ENCODE measurements at regions not wholly inside any gene's neighbourhood (a gene's known extent, or its start where the extent isn't known, plus 50 kb on each side); places are given as distances from the start of the nearest gene placed in this dataset.

DNA sequence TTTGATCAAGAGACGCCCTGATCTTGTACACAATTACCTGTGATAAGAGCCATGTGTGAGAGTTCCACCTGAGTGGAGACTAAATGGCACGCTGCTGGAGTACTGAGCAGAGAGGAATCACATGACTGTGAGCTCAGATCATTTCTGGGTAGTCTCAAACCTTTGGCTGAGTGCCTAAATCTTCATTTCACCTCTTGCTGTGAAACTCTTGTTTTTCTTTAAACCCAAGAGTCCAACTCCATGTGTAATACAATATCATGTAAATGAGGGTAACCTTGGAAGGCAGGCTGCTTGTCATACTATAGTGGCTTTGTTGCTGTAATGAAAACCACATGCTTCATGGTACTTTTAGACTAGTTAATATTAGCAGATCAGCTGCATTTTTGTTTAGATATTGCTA, 156.9 kb downstream of the CAND1 start:
- Histone ChIP-seq H3K27ac (ENCODE audit: low read depth, low read length) (no peak overlapping the region), H3K27me3 (ENCODE audit: insufficient read depth, low read length) (no peaks in the 10 kb centered on the region), H3K4me3 (ENCODE audit: low read length in 2 of 2) (no peak overlapping the region), H3K9me3 (ENCODE audit: control insufficient read depth in 1 of 2, low read length in 2 of 2) (no peaks in the 10 kb centered on the region), H3K36me3 (ENCODE audit: insufficient read depth, low read length) (no peaks in the 10 kb centered on the region), H3K4me1 (ENCODE audit: insufficient read depth, low read length) (peaks cover 6% of the 10 kb centered on the region)
- Mint-ChIP-seq H3K9me3 (peaks cover 0 to 1% (median 0%) of the 10 kb centered on the region in 8 donors), H3K4me3 (no peak overlapping the region), H3K27me3 (peaks cover 0 to 2% of the 10 kb centered on the region in 2 donors), H3K36me3 (no peaks in the 10 kb centered on the region), H3K4me1 (peaks cover 1 to 10% (median 4%) of the 10 kb centered on the region in 4 donors), H3K27ac (no peak overlapping the region)
- DNase-seq, result no peak
- POLR2A ChIA-PET (ENCODE audit: partially characterized antibody), result no interaction called here
- intact Hi-C loops (cut with micrococcal nuclease), result no loop called here
- CTCF ChIA-PET (ENCODE audit: partially characterized antibody), result no interaction called here

DNA sequence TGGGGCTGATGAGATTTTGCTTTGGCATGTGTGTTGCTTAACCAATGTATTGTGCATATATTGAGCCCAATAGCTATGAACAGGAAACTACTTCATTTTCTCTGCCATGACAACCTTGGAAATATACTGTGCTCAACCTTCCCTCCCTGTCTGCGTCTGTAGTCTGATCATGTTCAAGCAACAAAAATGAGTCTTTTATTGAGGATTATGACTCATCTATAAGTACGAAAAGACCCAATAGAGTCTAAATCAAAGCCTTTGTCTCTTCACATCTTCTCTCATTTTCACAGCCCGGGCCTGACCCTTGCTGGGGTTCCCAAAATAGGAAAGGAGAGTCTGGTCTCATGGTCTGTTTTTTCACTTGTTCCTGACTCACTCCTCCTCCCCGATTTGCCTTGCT, 158.2 kb downstream of the CAND1 start:
- intact Hi-C loops (cut with micrococcal nuclease), result no loop called here
- Histone ChIP-seq H3K4me3 (ENCODE audit: low read length in 2 of 2) (no peak overlapping the region), H3K36me3 (ENCODE audit: insufficient read depth, low read length) (no peaks in the 10 kb centered on the region), H3K27ac (ENCODE audit: low read depth, low read length) (no peak overlapping the region), H3K4me1 (ENCODE audit: insufficient read depth, low read length) (peaks cover 6% of the 10 kb centered on the region), H3K27me3 (ENCODE audit: insufficient read depth, low read length) (no peaks in the 10 kb centered on the region), H3K9me3 (ENCODE audit: control insufficient read depth in 1 of 2, low read length in 2 of 2) (no peaks in the 10 kb centered on the region)
- Mint-ChIP-seq H3K9me3 (peaks cover 0 to 1% (median 0%) of the 10 kb centered on the region in 8 donors), H3K4me1 (peaks cover 1 to 10% (median 4%) of the 10 kb centered on the region in 4 donors), H3K27ac (no peak overlapping the region), H3K4me3 (no peak overlapping the region), H3K27me3 (peaks cover 0 to 2% of the 10 kb centered on the region in 2 donors), H3K36me3 (no peaks in the 10 kb centered on the region)
- no peak for DNase-seq
- ChIA-PET POLR2A (ENCODE audit: partially characterized antibody) (no interaction called here), CTCF (ENCODE audit: partially characterized antibody) (no interaction called here)

DNA sequence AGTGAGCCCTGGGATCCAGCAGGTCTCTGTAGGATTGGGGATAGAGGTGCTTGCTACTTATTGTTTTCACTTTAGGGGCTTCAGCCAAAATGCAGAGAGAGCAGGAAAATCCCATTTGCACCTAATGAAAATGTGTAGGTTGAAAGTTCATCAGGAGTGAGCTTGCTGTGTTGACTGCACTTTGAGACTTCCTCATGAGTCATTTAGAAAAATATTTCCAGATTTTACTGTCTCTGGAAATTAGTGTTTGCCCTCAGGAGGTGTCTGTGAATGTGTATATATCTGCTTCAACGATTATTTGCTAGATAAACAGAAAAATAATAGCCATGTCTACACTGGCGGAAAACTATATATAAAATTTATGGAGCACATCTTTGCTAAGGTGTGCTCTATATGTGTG, 159.3 kb downstream of the CAND1 start:
- no peak overlapping the region for H3K4me3 Mint-ChIP-seq
- H3K27ac Mint-ChIP-seq, result no peak overlapping the region
- Histone ChIP-seq H3K9me3 (ENCODE audit: control insufficient read depth in 1 of 2, low read length in 2 of 2) (no peaks in the 10 kb centered on the region), H3K4me3 (ENCODE audit: low read length in 2 of 2) (no peak overlapping the region), H3K27ac (ENCODE audit: low read depth, low read length) (no peak overlapping the region), H3K27me3 (ENCODE audit: insufficient read depth, low read length) (no peaks in the 10 kb centered on the region), H3K36me3 (ENCODE audit: insufficient read depth, low read length) (no peaks in the 10 kb centered on the region), H3K4me1 (ENCODE audit: insufficient read depth, low read length) (peaks cover 6% of the 10 kb centered on the region)
- ChIA-PET CTCF (ENCODE audit: partially characterized antibody) (no interaction called here), POLR2A (ENCODE audit: partially characterized antibody) (no interaction called here)
- no peaks in the 10 kb centered on the region for H3K36me3 Mint-ChIP-seq
- DNase-seq, result no peak
- intact Hi-C loops (cut with micrococcal nuclease), result no loop called here
- peaks cover 1 to 10% (median 4%) of the 10 kb centered on the region in 4 donors for H3K4me1 Mint-ChIP-seq
- H3K27me3 Mint-ChIP-seq, result peaks cover 0 to 2% of the 10 kb centered on the region in 2 donors
- H3K9me3 Mint-ChIP-seq, result peaks cover 0 to 1% (median 0%) of the 10 kb centered on the region in 8 donors

DNA sequence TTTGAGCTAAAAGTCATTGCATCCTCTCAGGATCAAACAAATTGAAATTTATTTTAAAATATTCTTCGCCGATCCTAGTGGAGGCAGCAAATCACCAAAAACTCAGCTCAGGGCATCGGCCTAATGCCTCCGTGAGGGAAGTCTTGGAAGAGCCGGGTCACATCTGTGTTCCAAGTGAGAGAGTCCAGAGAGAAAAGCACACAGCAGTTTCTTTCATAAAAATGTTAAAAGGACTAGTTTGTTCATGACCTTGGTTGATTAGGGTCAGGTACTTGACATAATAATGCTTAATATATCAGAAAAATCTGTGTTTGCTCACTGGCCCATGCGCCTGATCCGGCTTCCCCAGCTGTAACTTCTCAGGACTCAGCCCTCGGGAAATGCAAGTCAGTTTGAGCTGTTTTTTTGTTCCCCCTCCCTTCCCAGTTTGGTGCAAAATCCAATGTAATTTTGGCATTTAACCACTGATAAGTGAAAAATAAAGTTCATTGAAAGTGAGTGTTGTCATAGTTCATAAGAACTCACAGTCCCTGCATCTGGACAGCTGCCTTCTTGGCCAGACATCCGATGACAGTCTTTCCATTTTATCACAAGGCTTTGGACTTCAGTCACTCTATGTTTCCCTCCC, 161.7 kb downstream of the CAND1 start:
- H3K4me1 Mint-ChIP-seq, result peaks cover 1 to 8% (median 4%) of the 10 kb centered on the region in 4 donors

DNA sequence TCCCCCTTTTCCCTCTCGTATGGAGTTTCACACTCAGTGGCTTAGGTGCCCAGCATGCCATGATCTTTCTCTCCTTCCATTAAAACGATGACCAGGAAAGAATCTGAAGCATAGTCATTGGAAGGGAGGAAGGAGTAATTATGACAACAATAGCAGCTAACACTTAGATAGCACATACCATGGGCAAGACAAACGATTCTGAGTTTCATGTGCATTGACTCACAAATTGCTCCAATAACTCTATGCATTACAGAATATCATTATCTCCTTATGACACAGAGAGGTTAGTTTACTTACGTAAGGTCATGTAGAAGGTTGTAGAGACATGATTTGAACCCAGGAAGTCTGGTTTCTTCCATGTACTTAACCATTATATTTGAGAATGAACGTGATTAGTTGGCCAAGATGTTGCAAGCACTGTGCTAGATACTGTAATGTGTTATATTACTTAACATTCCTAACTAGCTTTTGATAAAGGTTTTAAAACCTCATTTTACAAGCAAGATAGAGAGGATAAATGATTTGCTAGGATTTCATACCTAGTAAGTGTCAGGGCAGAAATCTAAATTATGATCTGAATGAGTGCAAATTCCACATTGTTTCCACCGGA, 162.4 kb downstream of the CAND1 start:
- intact Hi-C loops (cut with micrococcal nuclease), result no loop called here
- H3K27me3 Mint-ChIP-seq, result peaks cover 0 to 2% of the 10 kb centered on the region in 2 donors
- no peak overlapping the region for H3K4me3 ChIP-seq (ENCODE audit: low read length in 2 of 2)
- peaks cover 0 to 2% (median under 1%) of the 10 kb centered on the region in 4 donors for H3K4me1 Mint-ChIP-seq
- H3K36me3 ChIP-seq (ENCODE audit: insufficient read depth, low read length), result no peaks in the 10 kb centered on the region
- CTCF ChIA-PET (ENCODE audit: partially characterized antibody), result interaction anchor here (0.5 to 1.6 kb wide), 2 partner anchors 9 to 75 kb away, joined by 3 to 9 read pairs; no protein-coding TSS in a partner anchor
- POLR2A ChIA-PET (ENCODE audit: partially characterized antibody), result no interaction called here
- H3K27ac ChIP-seq (ENCODE audit: low read depth, low read length), result no peak overlapping the region
- no peaks in the 10 kb centered on the region for H3K9me3 Mint-ChIP-seq
- peaks cover under 1% of the 10 kb centered on the region for H3K4me1 ChIP-seq (ENCODE audit: insufficient read depth, low read length)
- no peak overlapping the region for H3K4me3 Mint-ChIP-seq
- H3K9me3 ChIP-seq (ENCODE audit: control insufficient read depth in 1 of 2, low read length in 2 of 2), result no peaks in the 10 kb centered on the region
- DNase-seq, result no peak
- H3K27me3 ChIP-seq (ENCODE audit: insufficient read depth, low read length), result no peaks in the 10 kb centered on the region
- H3K27ac Mint-ChIP-seq, result no peak overlapping the region
- H3K36me3 Mint-ChIP-seq, result no peaks in the 10 kb centered on the region

More for the DNA sequence above, 161.7 kb downstream of the CAND1 start:
- Histone ChIP-seq H3K4me1 (ENCODE audit: insufficient read depth, low read length) (peaks cover 6% of the 10 kb centered on the region), H3K27ac (ENCODE audit: low read depth, low read length) (no peak overlapping the region), H3K4me3 (ENCODE audit: low read length in 2 of 2) (no peak overlapping the region), H3K27me3 (ENCODE audit: insufficient read depth, low read length) (no peaks in the 10 kb centered on the region), H3K9me3 (ENCODE audit: control insufficient read depth in 1 of 2, low read length in 2 of 2) (no peaks in the 10 kb centered on the region), H3K36me3 (ENCODE audit: insufficient read depth, low read length) (no peaks in the 10 kb centered on the region)
- Mint-ChIP-seq H3K36me3 (no peaks in the 10 kb centered on the region), H3K9me3 (no peaks in the 10 kb centered on the region), H3K4me3 (no peak overlapping the region), H3K27ac (no peak overlapping the region), H3K27me3 (peaks cover 0 to 2% of the 10 kb centered on the region in 2 donors)
- no peak for DNase-seq
- CTCF ChIA-PET (ENCODE audit: partially characterized antibody), result interaction anchor here (0.7 to 1.6 kb wide), 3 partner anchors 10 to 512 kb away, joined by 3 to 9 read pairs (median 4); no protein-coding TSS in a partner anchor
- POLR2A ChIA-PET (ENCODE audit: partially characterized antibody), result no interaction called here
- intact Hi-C loops (cut with micrococcal nuclease), result no loop called here

DNA sequence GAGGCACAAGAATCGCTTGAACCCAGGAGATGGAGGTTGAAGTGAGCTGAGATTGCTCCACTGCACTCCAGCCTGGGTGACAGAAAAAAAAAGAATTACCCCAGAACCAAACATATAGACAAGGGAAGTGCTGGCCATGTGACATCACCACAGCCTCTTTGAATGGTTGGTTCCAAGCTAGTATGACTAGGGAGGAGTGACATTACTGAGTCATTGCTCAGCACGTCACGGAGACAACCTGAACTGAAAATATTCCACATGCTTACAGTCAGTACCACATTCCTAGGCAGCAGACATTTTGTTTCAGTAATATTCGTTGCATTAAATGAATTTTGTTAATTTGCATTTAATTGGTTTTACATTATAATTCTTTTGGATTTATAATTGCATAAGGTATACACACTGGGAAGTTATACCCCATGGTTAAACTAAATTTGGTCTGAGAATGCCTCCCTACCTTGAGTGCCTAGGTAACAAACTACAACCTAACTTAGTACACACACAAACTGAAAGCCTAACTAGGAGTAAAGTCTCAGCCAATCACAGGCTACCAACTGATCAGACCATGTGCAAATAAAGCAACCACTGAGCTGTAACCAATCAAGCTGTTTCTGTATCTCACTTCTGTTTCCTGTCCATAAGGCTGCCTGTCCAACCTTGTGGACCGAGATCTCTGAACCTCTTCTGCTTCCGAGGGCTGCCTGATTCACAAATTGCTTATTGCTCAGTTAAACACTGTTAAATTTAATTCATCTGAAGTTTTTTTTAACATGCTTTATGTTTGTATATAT, 164.4 kb downstream of the CAND1 start:
- H3K27ac ChIP-seq (ENCODE audit: low read depth, low read length), result no peak overlapping the region
- Mint-ChIP-seq H3K4me1 (peaks cover 9 to 11% (median 9%) of the 10 kb centered on the region in 4 donors), H3K9me3 (no peaks in the 10 kb centered on the region), H3K4me3 (no peak overlapping the region), H3K36me3 (no peaks in the 10 kb centered on the region), H3K27ac (no peak overlapping the region), H3K27me3 (no peaks in the 10 kb centered on the region)
- H3K27me3 ChIP-seq (ENCODE audit: insufficient read depth, low read length), result no peaks in the 10 kb centered on the region
- no peaks in the 10 kb centered on the region for H3K4me1 ChIP-seq (ENCODE audit: insufficient read depth, low read length)
- intact Hi-C loops (cut with micrococcal nuclease), result no loop called here
- POLR2A ChIA-PET (ENCODE audit: partially characterized antibody), result no interaction called here
- H3K36me3 ChIP-seq (ENCODE audit: insufficient read depth, low read length), result no peaks in the 10 kb centered on the region
- CTCF ChIA-PET (ENCODE audit: partially characterized antibody), result no interaction called here
- H3K9me3 ChIP-seq (ENCODE audit: control insufficient read depth in 1 of 2, low read length in 2 of 2), result no peaks in the 10 kb centered on the region
- H3K4me3 ChIP-seq (ENCODE audit: low read length in 2 of 2), result no peak overlapping the region
- DNase-seq, result no peak

DNA sequence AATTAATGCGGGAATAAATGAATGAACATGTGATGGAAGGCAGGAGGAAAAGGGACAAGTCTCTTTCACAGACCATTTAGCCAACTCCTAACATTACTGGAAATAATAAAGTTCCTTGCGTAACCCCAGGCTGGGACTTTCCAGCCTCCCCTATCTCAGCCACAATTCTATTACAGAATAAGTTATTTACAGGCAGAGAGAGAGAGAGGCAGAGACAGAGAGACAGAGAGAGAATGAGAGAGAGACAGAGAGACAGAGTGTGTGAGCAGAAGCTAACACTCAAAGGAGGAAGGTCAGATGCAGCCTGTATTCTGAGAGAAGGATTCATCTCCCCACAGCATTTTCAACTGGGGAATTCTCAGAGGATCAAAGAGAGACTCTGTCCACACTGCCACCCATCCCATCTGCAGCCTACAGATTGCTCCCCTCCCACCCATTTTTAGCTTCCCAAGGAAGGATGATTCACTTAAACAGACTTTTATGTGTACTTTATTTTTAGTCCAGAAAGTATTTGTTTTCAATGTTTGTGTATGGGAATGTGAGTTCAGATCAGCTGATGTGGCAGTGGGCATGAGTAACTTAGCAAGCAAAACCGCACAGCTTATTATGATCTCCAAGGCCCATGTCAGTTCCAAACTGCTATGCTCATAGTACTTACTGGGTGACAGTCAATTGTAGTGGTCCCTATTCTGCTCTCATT, 165.7 kb downstream of the CAND1 start:
- no peaks in the 10 kb centered on the region for H3K9me3 ChIP-seq (ENCODE audit: control insufficient read depth in 1 of 2, low read length in 2 of 2)
- ChIA-PET POLR2A (ENCODE audit: partially characterized antibody) (no interaction called here), CTCF (ENCODE audit: partially characterized antibody) (interaction anchor here (0.7 to 1.5 kb wide), 3 partner anchors 9 to 511 kb away, joined by 3 read pairs; no protein-coding TSS in a partner anchor)
- Mint-ChIP-seq H3K4me3 (no peak overlapping the region), H3K27ac (no peak overlapping the region), H3K27me3 (no peaks in the 10 kb centered on the region), H3K36me3 (no peaks in the 10 kb centered on the region), H3K4me1 (peaks cover 9 to 11% (median 9%) of the 10 kb centered on the region in 4 donors), H3K9me3 (no peaks in the 10 kb centered on the region)
- H3K27me3 ChIP-seq (ENCODE audit: insufficient read depth, low read length), result no peaks in the 10 kb centered on the region
- H3K4me3 ChIP-seq (ENCODE audit: low read length in 2 of 2), result no peak overlapping the region
- no peak overlapping the region for H3K27ac ChIP-seq (ENCODE audit: low read depth, low read length)
- no peaks in the 10 kb centered on the region for H3K4me1 ChIP-seq (ENCODE audit: insufficient read depth, low read length)
- no peaks in the 10 kb centered on the region for H3K36me3 ChIP-seq (ENCODE audit: insufficient read depth, low read length)
- intact Hi-C loops (cut with micrococcal nuclease), result no loop called here
- DNase-seq, result no peak
